ENCODE measurements at regions not wholly inside any gene's neighbourhood (a gene's known extent, or its start where the extent isn't known, plus 50 kb on each side); places are given as distances from the start of the nearest gene placed in this dataset.
"Not testable (repeated sequence)": the region's sequence is repeated elsewhere in the genome, so short reads cannot be mapped to it uniquely, and the experiment has no call there.

DNA sequence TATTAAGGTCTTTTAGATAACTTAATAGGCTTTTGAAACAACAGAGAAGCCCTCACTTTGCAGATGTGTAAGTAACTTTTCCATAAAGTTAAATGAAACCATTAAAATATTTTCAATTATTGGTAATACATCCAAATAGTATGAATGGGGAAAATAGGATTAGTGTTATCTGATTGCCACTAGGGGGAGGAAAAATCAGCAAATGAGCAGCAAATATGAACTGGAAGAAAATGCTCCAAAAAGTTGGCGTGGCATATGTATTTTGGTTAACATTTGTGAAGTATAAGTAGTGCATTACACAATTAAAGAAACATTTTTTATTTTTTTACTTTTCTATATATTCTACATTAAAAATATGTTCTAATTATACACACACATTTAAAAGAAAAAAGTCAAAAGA is 259.8 kb upstream of the ANO5 start:
- DNase-seq = no peak

DNA sequence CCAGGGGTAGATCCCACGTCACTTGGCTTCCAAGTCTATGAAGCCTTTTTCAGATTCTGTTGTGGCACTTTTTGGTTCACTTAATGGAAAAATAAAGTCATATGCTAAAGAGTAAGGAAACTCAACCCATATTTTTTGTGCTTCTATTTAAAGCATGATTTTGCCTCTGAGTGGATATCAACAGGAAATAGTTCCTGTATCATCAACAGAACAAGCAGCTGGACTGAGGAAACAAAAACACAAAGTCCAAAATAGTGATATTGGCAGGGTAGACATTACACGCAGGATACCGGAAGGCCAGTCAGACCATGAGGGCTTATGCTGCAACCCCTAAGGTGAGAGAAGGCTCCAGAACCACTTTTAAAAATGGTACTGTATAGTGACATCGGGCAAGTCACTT is 248.3 kb upstream of the ANO5 start:
- no peak for DNase-seq

DNA sequence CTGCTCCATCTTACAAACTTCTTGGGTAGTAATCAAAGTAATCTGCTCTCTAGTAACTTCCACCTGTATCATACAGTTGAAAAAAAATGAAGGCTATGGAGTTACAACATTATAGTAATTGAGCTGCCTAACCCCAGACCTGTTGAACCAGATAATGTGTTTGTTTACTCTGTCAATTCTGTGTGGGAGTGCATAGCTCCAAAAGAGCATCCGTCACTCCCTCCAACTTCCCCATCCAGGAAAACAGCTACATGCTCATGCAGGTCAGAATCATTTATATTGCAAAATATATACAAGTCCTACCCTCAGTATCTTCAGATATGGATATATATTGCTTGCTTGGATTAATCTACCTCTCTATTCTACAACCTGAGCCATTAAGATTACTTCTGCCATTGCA is 244.0 kb upstream of the ANO5 start:
- DNase-seq = no peak

DNA sequence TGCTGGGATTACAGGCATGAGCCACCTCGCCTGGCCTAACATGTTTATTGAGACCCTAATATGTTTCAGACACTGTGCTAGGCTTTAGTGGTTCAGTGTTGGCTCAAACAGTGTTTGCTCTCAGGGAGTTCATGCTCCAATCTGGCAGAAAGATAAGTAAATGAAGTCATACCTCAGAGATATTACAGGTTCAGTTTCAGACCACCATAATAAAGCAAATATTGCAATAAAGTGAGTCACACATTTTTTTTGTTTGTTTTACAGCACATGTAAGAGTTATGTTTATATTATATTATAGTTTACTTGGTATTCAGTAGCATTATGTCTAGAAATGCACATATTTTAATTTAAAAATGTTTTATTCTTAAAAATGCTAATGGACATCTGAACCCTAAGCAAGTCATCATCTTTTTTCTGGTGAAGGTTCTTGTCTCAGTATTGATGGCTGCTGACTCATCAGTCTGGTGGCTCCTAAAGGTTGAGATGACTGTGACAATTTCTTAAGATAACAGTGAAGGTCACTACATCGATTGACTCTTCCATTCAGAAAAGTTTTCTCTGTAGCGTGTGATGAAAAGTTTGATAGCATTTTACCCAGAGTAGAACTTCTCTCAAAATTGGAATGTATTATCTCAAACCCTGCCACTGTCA is 243.0 kb upstream of the ANO5 start:
- no peak for DNase-seq

DNA sequence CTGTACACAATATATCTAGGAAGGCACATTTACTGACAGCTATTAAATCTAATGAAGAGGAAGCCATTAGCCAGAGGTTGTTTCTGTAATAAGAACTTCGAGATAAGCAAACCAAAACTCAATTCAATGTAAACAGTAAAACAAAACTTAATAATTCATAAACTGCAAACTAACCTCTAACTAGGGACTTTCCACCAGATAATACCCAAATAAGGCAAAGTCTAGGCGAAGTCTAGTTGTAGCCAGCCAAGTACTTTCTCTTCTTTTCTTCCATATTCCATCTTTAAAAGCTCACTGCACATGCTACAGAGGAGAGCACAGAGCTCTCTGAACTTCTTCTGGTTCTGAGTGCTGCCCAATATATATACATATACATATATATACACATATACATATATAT is 229.9 kb upstream of the ANO5 start:
- no peak for DNase-seq

DNA sequence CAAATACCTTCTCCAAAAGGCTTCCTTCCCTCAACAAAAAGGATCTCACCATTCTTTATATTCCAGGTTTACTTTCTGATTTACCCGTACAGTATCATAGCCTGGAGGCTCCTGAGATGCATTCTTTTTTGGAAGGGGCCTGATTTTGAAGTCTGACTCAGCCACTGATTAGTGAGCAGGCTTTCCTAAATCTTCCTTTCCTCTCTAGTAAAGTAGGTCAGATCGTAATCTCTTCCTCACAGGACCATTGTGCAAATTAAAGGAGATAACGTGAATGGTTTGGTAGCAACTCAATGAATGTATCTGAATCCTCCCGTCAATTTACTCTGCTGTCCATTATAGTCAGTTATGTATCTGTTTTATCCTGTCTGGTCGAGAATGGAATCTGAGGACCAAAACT is 227.7 kb upstream of the ANO5 start:
- DNase-seq = no peak

DNA sequence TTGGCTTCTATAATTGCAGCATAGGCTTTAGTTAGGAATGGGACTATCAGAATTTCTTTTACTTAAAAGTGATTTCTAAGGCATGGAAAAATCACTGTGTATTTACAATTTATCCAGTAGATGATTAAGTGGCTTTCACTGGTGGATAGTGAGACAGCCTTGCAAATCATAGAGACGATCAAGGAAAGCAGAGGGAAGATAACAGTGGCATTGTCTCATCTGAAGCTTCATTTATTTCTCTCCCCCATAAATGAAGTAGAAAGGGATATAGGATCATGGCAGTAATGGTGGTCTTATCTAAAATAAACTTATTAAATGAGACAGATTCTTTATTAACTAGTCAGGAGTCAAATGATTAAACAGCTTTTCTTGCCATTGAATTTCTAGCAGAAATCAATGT is 224.2 kb upstream of the ANO5 start:
- no peak for DNase-seq

DNA sequence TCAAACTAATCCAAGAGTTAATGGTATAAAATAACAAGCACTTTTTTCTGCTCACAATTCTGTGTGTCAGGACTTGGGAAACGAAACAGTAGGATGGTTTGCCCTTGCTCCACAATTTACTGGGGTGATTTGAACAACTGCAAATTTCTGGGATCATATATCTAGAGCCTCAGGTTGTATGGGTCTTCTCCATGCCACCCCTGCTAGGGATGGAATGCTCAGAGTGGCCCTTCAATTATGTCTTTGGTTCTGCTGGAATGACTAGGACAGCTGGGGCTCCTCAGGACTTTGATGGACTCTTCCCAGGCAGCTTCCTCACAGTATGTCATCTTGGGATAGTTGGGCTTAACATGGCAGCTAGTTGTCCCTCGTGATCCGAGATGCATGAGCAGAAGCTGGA is 223.0 kb upstream of the ANO5 start:
- DNase-seq = no peak

DNA sequence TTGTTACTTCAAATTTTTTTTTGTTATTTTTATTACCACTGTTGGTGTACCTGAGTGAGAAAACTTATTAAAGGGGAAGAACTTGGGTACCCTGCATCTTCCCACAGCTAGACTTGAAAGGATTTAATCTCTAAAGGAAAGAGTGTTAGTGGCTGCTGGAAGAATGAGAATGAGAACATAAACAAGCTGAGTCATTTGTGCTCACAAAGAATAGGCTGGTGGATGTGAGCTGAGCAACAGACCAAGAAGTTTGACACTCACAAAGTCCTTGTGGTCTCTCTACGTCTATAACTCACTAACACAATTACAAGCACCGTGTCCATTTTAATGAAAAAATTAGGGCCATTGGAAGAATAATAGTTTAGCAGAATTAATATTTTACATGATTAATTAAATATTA is 217.6 kb upstream of the ANO5 start:
- DNase-seq = no peak

DNA sequence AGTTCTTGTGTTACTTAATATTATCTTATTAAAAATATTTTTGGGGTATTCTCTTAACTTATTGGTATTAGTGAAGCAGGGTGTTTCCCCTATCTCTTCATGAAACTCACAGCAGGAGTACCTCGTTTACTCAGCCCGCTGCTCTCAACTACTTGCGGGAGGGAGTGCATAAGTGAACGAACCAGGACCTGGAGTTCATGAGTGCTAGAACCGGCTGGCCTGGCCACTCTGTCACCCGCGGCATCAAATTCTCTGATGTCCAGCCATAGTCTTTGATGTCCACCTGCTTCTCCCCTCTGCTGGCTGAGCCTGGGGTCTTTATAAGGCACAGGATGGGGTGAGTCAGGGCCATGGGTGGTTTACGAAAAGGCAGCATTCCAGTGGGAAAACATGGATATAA is 216.7 kb upstream of the ANO5 start:
- no peak for DNase-seq

DNA sequence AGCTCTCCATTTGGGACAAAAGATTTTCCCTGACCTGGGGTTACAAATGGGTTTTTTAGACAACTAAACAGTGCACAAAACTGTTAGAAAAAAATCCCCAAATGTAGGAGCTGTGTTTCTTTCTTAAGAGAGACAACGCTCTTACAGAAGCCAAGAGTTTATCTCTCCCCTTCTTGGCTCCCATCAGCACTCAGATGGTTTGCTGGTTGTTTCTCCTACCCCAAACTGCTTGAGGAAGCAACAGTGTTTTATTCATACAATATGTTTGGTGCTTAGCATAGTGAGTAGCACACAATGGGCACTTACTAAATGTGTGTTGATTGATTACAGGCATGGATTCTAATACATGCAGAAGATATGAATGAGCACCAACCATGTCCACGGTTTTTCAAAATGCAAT is 209.5 kb upstream of the ANO5 start:
- no peak for DNase-seq

DNA sequence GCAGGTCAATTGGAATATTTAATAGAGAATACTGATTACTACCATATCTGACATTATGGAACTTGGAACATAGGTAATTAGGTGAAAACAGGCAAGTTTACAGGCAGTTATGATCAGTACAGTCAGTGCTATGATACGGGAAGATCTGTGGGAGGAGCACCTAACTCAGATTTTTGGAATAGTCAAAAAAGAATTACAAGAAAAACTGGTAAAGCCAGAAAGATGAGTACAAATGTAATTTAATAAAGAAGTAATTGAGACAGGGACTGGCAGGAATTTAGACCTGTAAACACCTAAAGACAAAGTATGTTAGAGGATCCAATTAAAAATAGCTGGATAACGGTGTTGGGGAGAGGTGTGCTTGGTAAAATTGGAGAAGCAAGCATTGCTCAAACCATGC is 206.5 kb upstream of the ANO5 start:
- no peak for DNase-seq

DNA sequence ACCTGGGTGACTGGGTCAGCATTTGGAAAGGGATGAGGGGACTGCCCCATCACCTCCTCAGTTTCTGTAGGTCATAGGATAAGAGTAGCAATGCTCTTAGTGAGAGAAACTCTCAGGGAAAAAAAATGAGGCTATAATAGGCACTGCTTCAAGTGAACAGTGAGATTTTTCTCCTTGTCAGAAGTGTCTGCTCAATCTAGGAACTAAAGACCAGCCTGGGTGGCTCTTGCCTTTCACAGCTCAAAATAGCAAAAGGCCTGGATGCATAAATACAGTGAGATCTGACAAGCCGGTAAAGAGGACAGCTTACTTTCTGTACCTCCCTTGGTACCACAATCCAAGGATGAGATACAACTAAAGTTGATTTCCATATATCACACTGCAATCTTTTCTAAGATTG is 205.6 kb upstream of the ANO5 start:
- DNase-seq = no peak

DNA sequence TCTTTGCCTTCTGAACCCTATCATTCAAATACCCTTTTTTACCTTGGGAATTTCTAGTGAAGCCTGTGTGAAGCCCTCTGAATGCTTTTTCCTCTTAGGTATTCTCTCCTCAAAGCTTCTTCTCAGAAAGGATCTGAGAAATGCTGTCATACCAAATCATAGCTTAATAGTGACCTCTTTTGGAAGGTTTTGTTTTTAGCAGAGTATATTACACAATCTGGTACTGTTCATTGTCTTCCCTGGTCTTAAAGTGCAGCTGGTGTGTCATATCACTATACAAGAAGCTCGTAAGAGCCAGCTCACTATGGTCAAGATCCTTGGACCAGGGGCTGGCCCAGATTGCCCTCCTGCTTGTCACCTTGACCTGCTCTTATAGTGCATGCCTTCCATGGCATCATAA is 204.4 kb upstream of the ANO5 start:
- no peak for DNase-seq

DNA sequence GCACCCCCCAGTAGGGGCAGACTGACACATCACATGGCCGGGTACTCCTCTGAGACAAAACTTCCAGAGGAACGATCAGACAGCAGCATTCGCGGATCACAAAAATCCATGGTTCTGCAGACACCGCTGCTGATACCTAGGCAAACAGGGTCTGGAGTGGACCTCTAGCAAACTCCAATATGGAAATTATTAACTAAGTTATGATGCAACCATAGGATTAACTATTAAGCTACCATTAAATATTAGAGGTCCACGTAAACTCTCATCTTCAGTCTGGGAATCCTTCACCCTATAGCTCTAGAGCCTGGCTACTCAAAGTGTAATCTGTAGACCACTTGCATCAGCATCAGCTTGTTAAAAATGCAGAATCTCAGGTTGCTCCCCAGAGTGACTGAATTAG is 191.1 kb upstream of the ANO5 start:
- not testable (repeated sequence) for DNase-seq

DNA sequence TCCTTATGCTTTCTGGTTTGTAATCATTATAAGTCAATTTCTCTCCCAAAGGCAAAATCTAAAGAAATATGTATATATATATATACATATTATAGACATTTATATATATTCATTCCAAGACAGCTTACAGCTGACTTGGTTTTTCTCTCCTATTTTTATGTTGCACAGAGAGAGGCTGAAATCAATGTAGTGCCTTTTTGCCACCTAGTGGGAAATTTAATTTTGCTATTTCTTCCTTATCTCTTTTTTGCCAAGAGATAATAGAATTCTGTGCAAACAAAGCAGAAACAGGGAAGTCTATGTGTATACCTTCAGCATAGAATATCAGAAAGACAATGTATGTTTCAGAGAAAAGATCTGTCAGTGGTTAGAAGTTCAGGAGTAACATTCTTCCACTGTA is 186.0 kb upstream of the ANO5 start:
- no peak for DNase-seq

DNA sequence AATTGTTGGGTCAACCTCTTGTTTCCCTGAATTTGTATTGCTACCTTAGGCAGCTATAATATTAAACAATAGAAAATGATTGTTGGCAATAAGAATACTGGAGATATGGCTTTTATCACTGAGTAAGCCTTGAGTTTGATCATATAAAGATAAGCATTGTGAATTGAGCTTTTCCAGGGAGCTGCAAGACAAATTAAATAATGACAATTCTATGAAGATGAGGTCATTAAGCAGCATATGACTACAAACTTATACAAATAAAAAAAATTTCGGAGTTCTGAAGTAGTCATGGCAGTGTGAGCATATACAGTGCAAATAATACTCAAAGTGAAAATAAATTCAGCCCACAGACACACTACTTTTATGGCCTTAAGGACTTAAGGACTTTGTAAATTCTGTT is 161.1 kb upstream of the ANO5 start:
- no peak for DNase-seq

DNA sequence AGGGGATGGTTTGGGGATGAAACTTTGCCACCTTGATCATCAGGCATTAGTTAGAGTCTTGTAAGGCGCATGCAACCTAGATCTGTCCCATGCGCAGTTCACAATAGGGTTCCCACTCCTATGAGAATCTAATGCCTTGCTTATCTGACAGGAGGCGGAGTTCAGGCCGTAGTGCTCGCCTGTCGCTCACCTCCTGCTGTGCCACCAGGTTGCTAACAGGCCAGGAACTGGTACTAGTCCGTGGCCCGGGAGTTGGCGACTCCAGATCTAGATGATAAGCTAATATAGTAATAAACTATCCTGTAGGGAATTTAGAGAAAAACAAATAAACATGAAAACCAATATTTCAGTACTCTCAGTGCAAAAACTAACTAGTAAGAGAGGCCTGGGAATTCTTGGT is 155.4 kb upstream of the ANO5 start:
- no peak for DNase-seq

DNA sequence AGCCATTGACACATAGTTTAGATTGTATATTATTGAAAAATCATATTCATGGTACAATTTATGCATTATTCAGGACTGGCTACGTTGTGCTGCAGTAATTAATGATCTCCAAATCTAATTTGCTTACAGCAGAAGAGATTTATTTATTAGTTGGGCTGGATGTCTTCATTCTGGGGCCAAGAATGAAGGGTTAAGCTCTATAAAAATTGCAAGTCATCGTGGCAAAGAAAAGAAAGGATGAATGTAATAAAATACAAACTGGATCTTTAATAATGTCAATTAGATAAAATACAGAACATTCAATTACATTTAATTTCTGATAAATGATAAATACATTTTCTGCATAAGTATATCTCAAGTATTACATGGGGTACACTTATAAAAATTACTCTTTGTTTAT is 151.8 kb upstream of the ANO5 start:
- no peak for DNase-seq

DNA sequence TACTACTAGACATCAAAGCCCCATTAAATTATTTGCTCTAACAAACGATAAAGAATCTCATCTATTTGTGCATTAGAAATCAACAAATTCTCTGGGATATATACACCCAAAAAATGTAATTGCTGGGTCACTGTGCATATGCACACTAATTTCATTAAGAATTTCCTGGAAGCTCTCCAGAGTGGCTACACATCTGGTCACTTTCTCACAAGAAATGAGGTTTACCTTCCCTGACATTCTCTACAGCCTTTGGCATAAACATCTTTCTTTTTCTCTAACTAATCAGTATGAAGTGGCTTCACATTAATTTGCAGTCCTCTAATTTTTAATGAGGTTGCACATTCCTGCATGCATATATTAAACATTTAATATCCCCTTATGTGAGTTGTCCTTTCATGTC is 150.8 kb upstream of the ANO5 start:
- DNase-seq = no peak

DNA sequence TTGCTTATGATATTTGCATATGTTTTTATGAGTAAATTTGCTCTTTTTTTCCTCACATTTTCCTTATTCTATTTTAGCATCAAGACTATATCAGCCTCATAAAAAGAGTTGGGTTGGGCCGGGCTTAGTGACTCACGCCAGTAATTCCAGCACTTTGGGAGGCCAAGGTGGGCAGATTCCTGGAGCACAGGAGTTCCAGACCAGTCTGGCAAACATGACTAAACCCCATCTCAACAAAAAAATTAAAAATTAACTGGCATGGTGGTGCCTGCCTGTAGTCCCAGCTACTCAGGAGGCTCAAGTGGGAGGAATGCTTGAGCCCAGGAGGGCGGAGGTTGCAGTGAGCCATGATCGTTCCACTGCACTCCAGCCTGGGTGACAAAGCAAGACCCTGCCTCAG is 148.8 kb upstream of the ANO5 start:
- DNase-seq = no peak

DNA sequence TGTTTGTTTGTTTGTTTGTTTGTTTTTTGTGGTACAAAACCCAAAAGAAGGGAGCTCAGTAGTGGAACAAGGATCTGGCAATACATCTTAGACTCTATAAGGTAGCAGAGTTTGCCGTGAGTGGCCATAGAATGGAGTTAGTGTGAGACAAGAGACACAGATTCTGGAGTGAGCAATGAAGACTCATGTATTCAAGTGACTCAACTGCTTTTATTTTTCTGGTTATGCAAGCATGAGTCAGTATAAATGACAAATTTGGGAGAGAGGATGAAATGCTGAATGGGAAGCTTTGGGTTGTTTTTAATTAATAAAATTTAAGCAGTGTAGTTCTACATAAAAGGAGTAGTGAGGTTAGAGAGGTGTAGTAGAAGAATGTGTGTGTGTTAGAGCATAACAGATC is 143.6 kb upstream of the ANO5 start:
- no peak for DNase-seq

DNA sequence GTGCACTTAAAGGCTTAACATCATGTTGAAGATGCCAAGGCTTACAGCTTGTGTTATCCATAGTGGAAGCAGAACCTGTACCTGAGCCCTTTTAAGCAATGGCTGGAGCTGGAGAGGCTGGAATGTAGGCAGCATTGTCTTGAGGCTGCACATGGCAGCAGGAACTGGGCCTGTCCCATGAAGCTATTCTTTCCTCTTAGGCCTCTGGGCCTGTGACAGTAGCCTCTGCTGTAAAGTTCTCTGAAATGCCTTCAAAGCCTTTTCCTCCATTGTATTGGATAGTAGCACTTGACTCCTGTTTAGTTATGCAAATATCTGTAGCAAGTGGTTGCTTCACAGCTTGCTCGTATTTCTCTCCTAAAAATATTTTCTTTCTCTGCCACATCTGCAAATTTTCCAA is 127.4 kb upstream of the ANO5 start:
- DNase-seq = no peak

DNA sequence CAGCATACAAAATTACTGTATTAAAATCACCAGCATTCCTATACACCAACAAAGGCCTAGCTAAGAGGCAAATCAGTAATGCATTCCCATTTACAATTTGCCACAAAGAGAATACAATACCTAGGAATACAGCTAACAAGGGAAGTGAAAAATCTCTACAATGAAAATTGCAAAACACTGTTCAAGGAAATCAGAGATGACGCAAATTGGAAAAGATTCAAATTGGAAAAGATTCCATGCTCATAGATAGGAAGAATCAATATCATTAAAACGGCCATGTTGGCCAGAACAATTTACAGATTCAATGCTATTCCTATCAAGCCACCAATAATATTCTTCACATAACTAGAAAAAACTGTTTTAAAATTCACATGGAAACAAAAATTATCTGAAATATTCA is 123.0 kb upstream of the ANO5 start:
- no peak for DNase-seq

DNA sequence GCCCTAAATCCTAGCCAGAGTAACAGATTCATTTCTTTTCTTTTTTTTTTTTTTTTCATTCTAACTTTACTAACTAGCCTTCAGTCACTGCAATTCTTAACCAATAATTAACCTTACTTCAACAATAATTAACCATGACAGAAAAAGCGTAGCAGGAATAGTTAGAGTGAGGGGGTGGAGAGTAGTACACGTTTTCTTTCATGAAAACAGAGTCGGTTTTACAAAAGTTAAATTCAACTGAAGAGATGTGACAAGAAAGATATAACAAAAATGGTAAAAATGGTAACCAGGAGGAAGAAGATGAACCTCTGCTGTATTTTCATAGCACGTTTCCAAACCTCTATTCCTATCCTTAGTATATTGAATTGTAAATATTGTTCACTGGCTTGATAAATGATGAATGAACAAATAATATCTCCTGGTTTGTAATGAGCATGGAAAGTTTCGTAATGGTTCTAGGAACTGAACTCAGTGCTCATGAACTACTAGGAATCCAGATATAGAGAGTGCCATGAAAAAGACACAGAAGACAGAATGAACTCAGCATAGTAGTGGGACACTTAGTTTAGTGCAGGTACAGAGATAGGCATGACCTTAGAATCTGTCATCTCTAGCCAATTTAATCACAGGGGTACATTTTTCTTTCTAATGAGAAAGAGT is 116.5 kb upstream of the ANO5 start:
- no peak for DNase-seq

All from right forelimb (tissue), 1 donor.